GM23248 (cell line): ENCODE measurements at regions not wholly inside any gene's neighbourhood (a gene's known extent, or its start where the extent isn't known, plus 50 kb on each side); places are given as distances from the start of the nearest gene placed in this dataset.

Experiments used
- DNase-seq: peaks from one replicate; pipeline ENCODE4 v3.0.0-alpha.2; 2015
- H2AFZ ChIP-seq: fragments of 200-600 bp; sonication (generic); 2 replicates; pipeline ENCODE4 v1.6.1; 2016; ENCODE audit warnings: antibody characterized with exemption
- H3F3A ChIP-seq: fragments of 200-600 bp; sonication (generic); 2 replicates; pipeline ENCODE4 v1.6.1; 2016; ENCODE audit warnings: mild to moderate bottlenecking, antibody characterized with exemption, mixed run types; ENCODE audit not compliant: insufficient read depth
- H3K27ac ChIP-seq: fragments of 200-600 bp; sonication (generic); 2 replicates; pipeline ENCODE4 v1.5.1; 2016; ENCODE audit warnings: mild to moderate bottlenecking
- H3K27me3 ChIP-seq: fragments of 200-600 bp; sonication (generic); replicated peaks from 2 replicates; pipeline ENCODE4 v1.6.1; 2016; ENCODE audit warnings: mild to moderate bottlenecking; ENCODE audit not compliant: insufficient read depth
- H3K36me3 ChIP-seq: fragments of 200-600 bp; sonication (generic); 2 replicates; pipeline ENCODE4 v1.6.1; 2016; ENCODE audit warnings: low read depth, mild to moderate bottlenecking
- H3K4me1 ChIP-seq: fragments of 200-600 bp; sonication (generic); 2 replicates; pipeline ENCODE4 v1.6.1; 2016; ENCODE audit warnings: mild to moderate bottlenecking; ENCODE audit not compliant: insufficient read depth
- H3K4me2 ChIP-seq: fragments of 200-600 bp; sonication (generic); one replicate; pipeline ENCODE4 v1.6.1; 2016; ENCODE audit warnings: mild to moderate bottlenecking; ENCODE audit not compliant: unreplicated experiment
- H3K4me3 ChIP-seq: fragments of 200-600 bp; sonication (generic); 2 replicates; pipeline ENCODE4 v1.5.1; 2016; ENCODE audit warnings: mild to moderate bottlenecking
- H3K79me2 ChIP-seq: fragments of 200-600 bp; sonication (generic); 2 replicates; pipeline ENCODE4 v1.6.1; 2016; ENCODE audit warnings: mild to moderate bottlenecking; ENCODE audit not compliant: insufficient read depth
- H3K9ac ChIP-seq: fragments of 200-600 bp; sonication (generic); 2 replicates; pipeline ENCODE4 v1.6.1; 2016; ENCODE audit warnings: mild to moderate bottlenecking
- H3K9me2 ChIP-seq: fragments of 200-600 bp; sonication (generic); 2 replicates; pipeline ENCODE4 v1.6.1; 2016; ENCODE audit warnings: mixed run types, mild to moderate bottlenecking, moderate library complexity; ENCODE audit not compliant: insufficient read depth
- H3K9me3 ChIP-seq: fragments of 200-600 bp; sonication (generic); one replicate; pipeline ENCODE4 v1.6.1; 2017; ENCODE audit warnings: low read depth
- H4K20me1 ChIP-seq: fragments of 200-600 bp; sonication (generic); 2 replicates; pipeline ENCODE4 v1.6.0; 2016; ENCODE audit not compliant: insufficient read depth
- EZH2 ChIP-seq: fragments of 200-600 bp; sonication (generic); IDR thresholded peaks from 2 replicates; pipeline ENCODE4 v1.6.1; 2018; ENCODE audit warnings: antibody characterized with exemption, mild to moderate bottlenecking; ENCODE audit not compliant: insufficient read depth, poor library complexity, severe bottlenecking
- EZH2phosphoT487 ChIP-seq: fragments of 200-600 bp; sonication (generic); IDR thresholded peaks from 2 replicates; pipeline ENCODE4 v1.6.1; 2018; ENCODE audit warnings: antibody characterized with exemption, moderate library complexity, mild to moderate bottlenecking, low read depth; ENCODE audit not compliant: insufficient read depth
- WGBS, 2 experiments: methylation state at CpG; one replicate each; pipeline ENCODE4 v1.1.6; 2015 to 2017; ENCODE audit warnings: low lambda C conversion rate in 2 of 2, low coverage in 1 of 2; ENCODE audit errors: missing lambda C conversion rate in 2 of 2; 5-methylcytosine and 5-hydroxymethylcytosine counted together
- in situ Hi-C: fragments of 300-500 bp; cut with MboI; formaldehyde crosslinking; loops from 2 replicates; pipeline ENCODE4 v1.15.0; 2020

GRCh38 chr11:26777372-26777808 is 55.5 kb upstream of the SLC5A12 start:
- peak overlapping the region; percentile 22 for H3K9ac ChIP-seq
- H3K79me2 ChIP-seq = no peaks in the 10 kb centered on the region
- H4K20me1 ChIP-seq = no peaks in the 10 kb centered on the region
- H3K4me3 ChIP-seq = peak overlapping the region; percentile 44; the same call in 1 of the 2 replicates
- peak overlapping the region; percentile 59 for H3K27ac ChIP-seq
- no peaks in the 10 kb centered on the region for H3K9me3 ChIP-seq
- in situ Hi-C loops = no loop called here
- TF ChIP-seq EZH2 = no peak
- peaks cover 23% of the 10 kb centered on the region for H3F3A ChIP-seq
- H3K4me1 ChIP-seq = peaks cover 20% of the 10 kb centered on the region
- no peaks in the 10 kb centered on the region for H3K36me3 ChIP-seq
- H3K9me2 ChIP-seq = no peaks in the 10 kb centered on the region
- H3K4me2 ChIP-seq = peak overlapping the region; percentile 60
- H3K27me3 ChIP-seq = no peaks in the 10 kb centered on the region
- WGBS, 2 experiments = 87 to 88% methylated on average over 5 of the region's 5 CpGs
- H2AFZ ChIP-seq = 0 out of 2 replicates have a peak overlapping the region, but pooled peaks have one; percentile 4
- no peak for DNase-seq

- no peak for TF ChIP-seq EZH2
- no peak for TF ChIP-seq EZH2phosphoT487
- Histone ChIP-seq H3K9me3 (no peaks in the 10 kb centered on the region), H3K79me2 (no peaks in the 10 kb centered on the region), H3K27me3 (no peaks in the 10 kb centered on the region), H3K36me3 (no peaks in the 10 kb centered on the region), H3F3A (peaks cover 23% of the 10 kb centered on the region), H3K9ac (peak overlapping the region; percentile 22), H4K20me1 (no peaks in the 10 kb centered on the region), H3K4me1 (peaks cover 20% of the 10 kb centered on the region), H2AFZ (peak overlapping the region; percentile 36), H3K4me3 (peak overlapping the region; percentile 44), H3K27ac (peak overlapping the region; percentile 59), H3K9me2 (no peaks in the 10 kb centered on the region), H3K4me2 (peak overlapping the region; percentile 60)
- 12 to 13% methylated on average over 8 of the region's 8 CpGs for WGBS, 2 experiments
- in situ Hi-C loops = no loop called here
- peak; percentile 87 for DNase-seq
Measured at GRCh38 chr11:26778000-26778757, 56.3 kb upstream of the SLC5A12 start.

- Histone ChIP-seq H3K4me3 (no peak overlapping the region), H3K4me2 (peak overlapping the region; percentile 60), H3K9ac (no peak overlapping the region), H3K27ac (no peak overlapping the region), H4K20me1 (no peaks in the 10 kb centered on the region), H2AFZ (no peak overlapping the region), H3K4me1 (peaks cover 20% of the 10 kb centered on the region), H3K27me3 (no peaks in the 10 kb centered on the region), H3K36me3 (no peaks in the 10 kb centered on the region), H3K9me2 (no peaks in the 10 kb centered on the region), H3K9me3 (no peaks in the 10 kb centered on the region), H3F3A (peaks cover 23% of the 10 kb centered on the region), H3K79me2 (no peaks in the 10 kb centered on the region)
- TF ChIP-seq EZH2phosphoT487 (no peak), EZH2 (no peak)
- no peak for DNase-seq
- 91 to 92% methylated on average over 4 of the region's 4 CpGs for WGBS, 2 experiments
- in situ Hi-C loops = no loop called here
Measured at GRCh38 chr11:26779074-26779865, 57.4 kb upstream of the SLC5A12 start.

GRCh38 chr11:26780376-26781085 is 58.7 kb upstream of the SLC5A12 start:
- no peak overlapping the region for H2AFZ ChIP-seq
- in situ Hi-C loops = loop anchor here (10.0 kb wide), 1 partner anchor 64 kb away; no protein-coding TSS in a partner anchor
- H3K36me3 ChIP-seq = no peaks in the 10 kb centered on the region
- H3K27ac ChIP-seq = no peak overlapping the region
- no peak for DNase-seq
- no peaks in the 10 kb centered on the region for H3K9me2 ChIP-seq
- no peaks in the 10 kb centered on the region for H4K20me1 ChIP-seq
- H3K9me3 ChIP-seq = no peaks in the 10 kb centered on the region
- no peak overlapping the region for H3K9ac ChIP-seq
- no peaks in the 10 kb centered on the region for H3K79me2 ChIP-seq
- TF ChIP-seq EZH2 (no peak), EZH2phosphoT487 (no peak)
- no peak overlapping the region for H3K4me3 ChIP-seq
- H3K4me1 ChIP-seq = peaks cover 20% of the 10 kb centered on the region
- WGBS, 2 experiments = 95 to 97% methylated on average over 3 of the region's 3 CpGs
- peaks cover 23% of the 10 kb centered on the region for H3F3A ChIP-seq
- H3K4me2 ChIP-seq = no peak overlapping the region
- H3K27me3 ChIP-seq = no peaks in the 10 kb centered on the region
